ENCODE measurements at regions not wholly inside any gene's neighbourhood (a gene's known extent, or its start where the extent isn't known, plus 50 kb on each side); places are given as distances from the start of the nearest gene placed in this dataset.

- no peak for TF ChIP-seq MYC (IDR thresholded peaks at IDR 0.05; ENCODE audit: low read depth, low read length)
- TF ChIP-seq, protein P1, sequence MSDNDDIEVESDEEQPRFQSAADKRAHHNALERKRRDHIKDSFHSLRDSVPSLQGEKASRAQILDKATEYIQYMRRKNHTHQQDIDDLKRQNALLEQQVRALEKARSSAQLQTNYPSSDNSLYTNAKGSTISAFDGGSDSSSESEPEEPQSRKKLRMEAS (IDR thresholded peaks at IDR 0.05; ENCODE audit: low read depth, low read length) = no peak
- TF ChIP-seq, protein P2, sequence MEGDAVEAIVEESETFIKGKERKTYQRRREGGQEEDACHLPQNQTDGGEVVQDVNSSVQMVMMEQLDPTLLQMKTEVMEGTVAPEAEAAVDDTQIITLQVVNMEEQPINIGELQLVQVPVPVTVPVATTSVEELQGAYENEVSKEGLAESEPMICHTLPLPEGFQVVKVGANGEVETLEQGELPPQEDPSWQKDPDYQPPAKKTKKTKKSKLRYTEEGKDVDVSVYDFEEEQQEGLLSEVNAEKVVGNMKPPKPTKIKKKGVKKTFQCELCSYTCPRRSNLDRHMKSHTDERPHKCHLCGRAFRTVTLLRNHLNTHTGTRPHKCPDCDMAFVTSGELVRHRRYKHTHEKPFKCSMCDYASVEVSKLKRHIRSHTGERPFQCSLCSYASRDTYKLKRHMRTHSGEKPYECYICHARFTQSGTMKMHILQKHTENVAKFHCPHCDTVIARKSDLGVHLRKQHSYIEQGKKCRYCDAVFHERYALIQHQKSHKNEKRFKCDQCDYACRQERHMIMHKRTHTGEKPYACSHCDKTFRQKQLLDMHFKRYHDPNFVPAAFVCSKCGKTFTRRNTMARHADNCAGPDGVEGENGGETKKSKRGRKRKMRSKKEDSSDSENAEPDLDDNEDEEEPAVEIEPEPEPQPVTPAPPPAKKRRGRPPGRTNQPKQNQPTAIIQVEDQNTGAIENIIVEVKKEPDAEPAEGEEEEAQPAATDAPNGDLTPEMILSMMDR (IDR thresholded peaks at IDR 0.05; ENCODE audit: low read depth, low read length) = no peak
- TF ChIP-seq POLR2A (IDR thresholded peaks at IDR 0.05; ENCODE audit: extremely low read depth, insufficient read length) = no peak
- no peak overlapping the region for H3K4me3 ChIP-seq (ENCODE audit: low read depth, low read length)
- DNase-seq (ENCODE audit: low read depth) = no peak
Measured at GRCh38 chr21:35886887-35887286, 173.4 kb downstream of the SETD4 start.

DNA sequence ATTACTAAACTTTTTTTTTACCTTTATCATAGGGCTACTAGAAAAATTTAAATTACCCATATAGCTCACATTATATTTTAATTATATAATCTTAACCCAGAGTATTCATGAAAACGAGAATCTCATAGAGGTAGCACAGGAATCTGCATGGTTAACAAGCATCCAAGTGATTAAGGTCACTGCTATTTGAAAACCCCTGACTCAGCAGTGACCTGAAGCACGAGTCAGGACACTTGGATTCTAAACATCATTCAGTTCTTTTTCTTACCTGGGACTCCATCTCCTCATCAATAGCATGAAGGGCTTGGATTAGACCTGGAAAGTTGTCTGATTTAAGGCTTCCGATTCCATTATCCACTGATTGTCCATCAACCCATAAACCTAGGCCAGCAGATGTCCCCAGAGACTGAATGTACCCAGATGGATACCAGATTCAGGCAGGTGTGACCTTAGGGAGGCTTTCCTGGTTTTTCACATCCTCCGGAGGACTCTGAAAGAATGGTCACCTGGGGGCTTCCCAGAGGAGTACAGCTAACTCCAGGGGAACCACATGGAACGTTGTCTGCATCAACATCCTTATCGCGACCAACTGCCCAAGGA lies 174.3 kb downstream of the SETD4 start:
- H3K4me3 ChIP-seq (ENCODE audit: low read depth, low read length) = no peak overlapping the region
- no peak for DNase-seq (ENCODE audit: low read depth)
- TF ChIP-seq POLR2A (IDR thresholded peaks at IDR 0.05; ENCODE audit: extremely low read depth, insufficient read length) = no peak
- TF ChIP-seq, protein P1 (IDR thresholded peaks at IDR 0.05; ENCODE audit: low read depth, low read length) = no peak
- TF ChIP-seq, protein P2 (IDR thresholded peaks at IDR 0.05; ENCODE audit: low read depth, low read length) = no peak
- TF ChIP-seq MYC (IDR thresholded peaks at IDR 0.05; ENCODE audit: low read depth, low read length) = no peak

GRCh38 chr21:35882791-35883240 lies 177.5 kb downstream of the SETD4 start:
- DNase-seq (ENCODE audit: low read depth) = no peak
- H3K4me3 ChIP-seq (ENCODE audit: low read depth, low read length) = no peak overlapping the region
- no peak for TF ChIP-seq MYC (IDR thresholded peaks at IDR 0.05; ENCODE audit: low read depth, low read length)
- TF ChIP-seq, protein P1 (IDR thresholded peaks at IDR 0.05; ENCODE audit: low read depth, low read length) = no peak
- TF ChIP-seq, protein P2 (IDR thresholded peaks at IDR 0.05; ENCODE audit: low read depth, low read length) = no peak
- TF ChIP-seq POLR2A (IDR thresholded peaks at IDR 0.05; ENCODE audit: extremely low read depth, insufficient read length) = no peak

DNA sequence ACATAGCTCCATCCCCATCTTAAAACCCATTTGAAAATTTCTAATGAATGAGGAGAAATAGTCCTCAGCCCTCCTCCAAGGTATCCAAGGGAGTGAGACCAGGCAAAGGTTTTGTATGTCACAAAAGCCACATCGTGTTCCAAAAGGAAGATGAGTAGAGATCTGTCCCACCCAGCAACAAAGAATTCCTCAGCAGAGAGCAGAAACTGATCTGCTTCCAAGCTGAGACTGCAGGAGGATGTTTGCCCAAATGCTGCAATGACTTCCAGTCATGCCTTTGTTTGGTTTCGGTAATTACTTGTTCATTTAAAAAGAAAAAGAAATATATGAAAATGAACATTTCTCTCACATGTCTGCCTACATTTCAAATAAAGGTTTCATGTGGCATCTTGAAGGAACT lies 186.9 kb downstream of the SETD4 start:
- no peak for DNase-seq (ENCODE audit: low read depth)
- TF ChIP-seq, protein P1 (IDR thresholded peaks at IDR 0.05; ENCODE audit: low read depth, low read length) = no peak
- no peak for TF ChIP-seq MYC (IDR thresholded peaks at IDR 0.05; ENCODE audit: low read depth, low read length)
- TF ChIP-seq POLR2A (IDR thresholded peaks at IDR 0.05; ENCODE audit: extremely low read depth, insufficient read length) = no peak
- TF ChIP-seq, protein P2 (IDR thresholded peaks at IDR 0.05; ENCODE audit: low read depth, low read length) = no peak
- H3K4me3 ChIP-seq (ENCODE audit: low read depth, low read length) = no peak overlapping the region

DNA sequence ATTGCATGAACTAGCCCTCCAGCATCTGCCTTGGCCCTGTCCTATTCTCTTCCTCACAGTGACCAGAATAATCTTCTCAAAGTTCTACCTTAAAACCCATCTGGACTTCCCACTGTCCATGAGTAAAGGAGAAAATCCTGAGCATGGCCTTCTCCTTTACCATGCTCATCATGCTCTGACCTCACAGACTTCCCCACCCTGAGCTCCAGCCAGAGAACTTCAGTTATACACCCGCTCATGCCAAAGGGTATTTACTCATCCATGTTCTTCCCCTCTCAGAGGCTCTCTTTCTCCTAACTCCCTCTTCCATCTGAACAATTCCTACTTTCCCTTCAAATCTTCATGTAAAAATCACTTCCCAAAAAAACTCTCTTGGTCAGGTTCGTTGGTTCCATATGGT lies 188.4 kb downstream of the SETD4 start:
- TF ChIP-seq, protein P1 (IDR thresholded peaks at IDR 0.05; ENCODE audit: low read depth, low read length) = no peak
- TF ChIP-seq POLR2A (IDR thresholded peaks at IDR 0.05; ENCODE audit: extremely low read depth, insufficient read length) = no peak
- TF ChIP-seq, protein P2 (IDR thresholded peaks at IDR 0.05; ENCODE audit: low read depth, low read length) = no peak
- TF ChIP-seq MYC (IDR thresholded peaks at IDR 0.05; ENCODE audit: low read depth, low read length) = no peak
- DNase-seq (ENCODE audit: low read depth) = no peak

More for the DNA sequence above, 188.4 kb downstream of the SETD4 start:
- H3K4me3 ChIP-seq (ENCODE audit: low read depth, low read length) = no peak overlapping the region
